Keratinocyte (primary cell): ENCODE measurements at regions not wholly inside any gene's neighbourhood (a gene's known extent, or its start where the extent isn't known, plus 50 kb on each side); places are given as distances from the start of the nearest gene placed in this dataset.

Experiments used
- DNase-seq: peaks from one replicate; pipeline ENCODE4 v3.0.0-alpha.2; 2011; ENCODE audit warnings: low read depth, missing footprints, low spot score
- FAIRE-seq: peaks from 2 replicates; lab custom pipeline; 2011; peaks lifted over from hg19 to GRCh38; lab: Jason Lieb, UNC
- H2AFZ ChIP-seq: 2 replicates; pipeline ENCODE4 v1.6.0; 2012; ENCODE audit warnings: low read length, control low read depth, inconsistent platforms; ENCODE audit not compliant: control insufficient read depth
- H3K27ac ChIP-seq: 2 replicates; pipeline ENCODE4 v1.5.1; 2011; ENCODE audit warnings: low read length; ENCODE audit not compliant: control insufficient read depth, insufficient read depth
- H3K27me3 ChIP-seq: 3 replicates; pipeline ENCODE4 v1.6.0; 2011; ENCODE audit warnings: low read length; ENCODE audit not compliant: control insufficient read depth, insufficient read depth; ENCODE audit errors: extremely low read depth
- H3K36me3 ChIP-seq, 2 experiments: 2 replicates in 1 of 2; 3 replicates in 1 of 2; pipeline ENCODE4 v1.5.1; 2011; ENCODE audit warnings: low read length in 2 of 2, mild to moderate bottlenecking in 1 of 2; ENCODE audit not compliant: control insufficient read depth in 2 of 2, insufficient read depth in 2 of 2; ENCODE audit errors: extremely low read depth in 1 of 2
- H3K4me1 ChIP-seq: 3 replicates; pipeline ENCODE4 v1.5.1; 2011; ENCODE audit warnings: low read length; ENCODE audit not compliant: control insufficient read depth, insufficient read depth; ENCODE audit errors: extremely low read depth
- H3K4me2 ChIP-seq: 3 replicates; pipeline ENCODE4 v1.6.0; 2011; ENCODE audit warnings: low read depth, low read length; ENCODE audit not compliant: control insufficient read depth, insufficient read depth; ENCODE audit errors: extremely low read depth
- H3K4me3 ChIP-seq, 3 experiments: fragments of 200-600 bp in 1 of 3; sonication (generic) in 1 of 3; 2 replicates in 2 of 3; 3 replicates in 1 of 3; pipeline ENCODE4 v1.5.1; 2011 to 2016; ENCODE audit warnings: low read length in 3 of 3, mild to moderate bottlenecking in 3 of 3, control low read depth in 2 of 3, inconsistent platforms in 1 of 3, low read depth in 1 of 3, mixed read lengths in 1 of 3, mixed run types in 1 of 3, moderate library complexity in 1 of 3; ENCODE audit not compliant: control insufficient read depth in 2 of 3, insufficient read depth in 2 of 3; ENCODE audit errors: extremely low read depth in 1 of 3
- H3K79me2 ChIP-seq: 2 replicates; pipeline ENCODE4 v1.6.0; 2012; ENCODE audit warnings: low read length; ENCODE audit not compliant: control insufficient read depth, insufficient read depth
- H3K9ac ChIP-seq: 3 replicates; pipeline ENCODE4 v1.6.0; 2011; ENCODE audit warnings: low read length; ENCODE audit not compliant: control insufficient read depth, insufficient read depth; ENCODE audit errors: extremely low read depth
- H3K9me1 ChIP-seq: 3 replicates; pipeline ENCODE4 v1.6.0; 2011; ENCODE audit warnings: low read length; ENCODE audit not compliant: control insufficient read depth, insufficient read depth; ENCODE audit errors: extremely low read depth
- H3K9me3 ChIP-seq: 2 replicates; pipeline ENCODE4 v1.5.1; 2012; ENCODE audit warnings: low read depth, low read length; ENCODE audit not compliant: control insufficient read depth
- H4K20me1 ChIP-seq: 3 replicates; pipeline ENCODE4 v1.6.0; 2011; ENCODE audit warnings: low read length; ENCODE audit not compliant: control insufficient read depth, insufficient read depth; ENCODE audit errors: extremely low read depth
- EZH2 ChIP-seq: IDR thresholded peaks from one replicate; pipeline ENCODE4 v1.6.1; 2012; ENCODE audit warnings: inconsistent platforms, mild to moderate bottlenecking, low read length, moderate library complexity
- dilution Hi-C: fragments of 300-500 bp; cut with MboI; formaldehyde crosslinking; loops from one replicate; pipeline ENCODE4 v1.7.0; 2020; ENCODE audit warnings: low sequenced_read_pairs; ENCODE audit not compliant: extremely low pct_ligation_motif_present
- TF ChIP-seq, protein P1 (sequence below), 3 experiments: IDR thresholded peaks in 1 of 3; conservative IDR thresholded peaks in 1 of 3; optimal IDR thresholded peaks in 1 of 3; 2 replicates in 2 of 3; 3 replicates in 1 of 3; pipeline versions ENCODE3 to v1.5.1; 2011; ENCODE audit warnings: low read length in 3 of 3, mild to moderate bottlenecking in 3 of 3, moderate library complexity in 2 of 3, control low read depth in 1 of 3, inconsistent platforms in 1 of 3; ENCODE audit not compliant: insufficient read depth in 2 of 3; ENCODE audit errors: extremely low read depth in 1 of 3

DNA sequence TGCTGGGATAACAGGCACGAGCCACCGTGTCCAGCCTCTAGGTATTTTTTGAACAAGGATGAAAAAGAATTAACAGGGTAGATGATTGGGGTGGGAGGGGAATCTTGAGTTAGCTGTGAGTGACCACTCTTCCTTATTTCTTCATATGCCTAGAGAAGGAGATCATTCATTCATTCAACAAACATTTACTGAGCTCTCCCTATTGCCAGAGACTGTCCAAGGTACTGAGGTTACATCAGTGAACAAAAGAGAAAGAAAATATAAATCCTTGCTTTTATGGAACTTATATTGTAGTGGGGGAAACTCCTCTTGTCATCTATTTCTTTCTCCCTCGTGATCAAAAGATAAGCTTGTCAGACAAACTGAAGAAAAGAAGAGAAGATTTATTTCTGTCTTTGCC, 62.9 kb downstream of the S1PR1 start:
- H3K9me1 ChIP-seq = no peaks in the 10 kb centered on the region
- H4K20me1 ChIP-seq = no peaks in the 10 kb centered on the region
- no peaks in the 10 kb centered on the region for H3K4me1 ChIP-seq
- DNase-seq = no peak
- no peaks in the 10 kb centered on the region for H3K79me2 ChIP-seq
- no peak for FAIRE-seq
- dilution Hi-C loops = no loop called here
- no peaks in the 10 kb centered on the region for H3K36me3 ChIP-seq
- no peaks in the 10 kb centered on the region for H3K9me3 ChIP-seq
- no peak overlapping the region for H3K4me3 ChIP-seq
- no peak overlapping the region for H3K27ac ChIP-seq
- H2AFZ ChIP-seq = no peak overlapping the region
- no peak for TF ChIP-seq EZH2
- TF ChIP-seq, protein P1, sequence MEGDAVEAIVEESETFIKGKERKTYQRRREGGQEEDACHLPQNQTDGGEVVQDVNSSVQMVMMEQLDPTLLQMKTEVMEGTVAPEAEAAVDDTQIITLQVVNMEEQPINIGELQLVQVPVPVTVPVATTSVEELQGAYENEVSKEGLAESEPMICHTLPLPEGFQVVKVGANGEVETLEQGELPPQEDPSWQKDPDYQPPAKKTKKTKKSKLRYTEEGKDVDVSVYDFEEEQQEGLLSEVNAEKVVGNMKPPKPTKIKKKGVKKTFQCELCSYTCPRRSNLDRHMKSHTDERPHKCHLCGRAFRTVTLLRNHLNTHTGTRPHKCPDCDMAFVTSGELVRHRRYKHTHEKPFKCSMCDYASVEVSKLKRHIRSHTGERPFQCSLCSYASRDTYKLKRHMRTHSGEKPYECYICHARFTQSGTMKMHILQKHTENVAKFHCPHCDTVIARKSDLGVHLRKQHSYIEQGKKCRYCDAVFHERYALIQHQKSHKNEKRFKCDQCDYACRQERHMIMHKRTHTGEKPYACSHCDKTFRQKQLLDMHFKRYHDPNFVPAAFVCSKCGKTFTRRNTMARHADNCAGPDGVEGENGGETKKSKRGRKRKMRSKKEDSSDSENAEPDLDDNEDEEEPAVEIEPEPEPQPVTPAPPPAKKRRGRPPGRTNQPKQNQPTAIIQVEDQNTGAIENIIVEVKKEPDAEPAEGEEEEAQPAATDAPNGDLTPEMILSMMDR (optimal IDR thresholded peaks at IDR 0.05 in 1 of 3, IDR thresholded peaks at IDR 0.05 in 1 of 3, conservative IDR thresholded peaks at IDR 0.05 in 1 of 3; ENCODE audit: extremely low read depth in 1 of 3, insufficient read depth in 2 of 3, low read length in 3 of 3) = no peak
- H3K9ac ChIP-seq = no peak overlapping the region
- H3K27me3 ChIP-seq = peaks cover 3% of the 10 kb centered on the region
- no peak overlapping the region for H3K4me2 ChIP-seq

DNA sequence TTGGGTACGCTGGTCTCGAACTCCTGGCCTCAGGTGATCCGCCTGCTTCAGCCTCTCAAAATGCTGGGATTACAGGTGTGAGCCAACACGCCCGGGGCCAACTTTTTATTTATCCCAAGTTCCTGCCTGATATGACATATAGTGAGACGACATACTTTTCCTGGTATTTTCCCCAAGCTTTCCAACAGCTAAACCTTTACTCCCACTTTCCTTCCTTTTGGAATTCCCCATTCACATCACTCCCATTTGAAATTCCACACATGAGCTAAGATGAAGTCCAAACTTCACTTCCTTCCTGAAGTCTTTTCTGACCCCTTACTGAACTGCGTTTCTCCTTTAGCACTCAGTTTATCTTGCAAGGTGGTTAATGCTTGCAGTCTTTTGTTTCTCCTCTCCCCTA, 64.1 kb downstream of the S1PR1 start:
- Histone ChIP-seq H3K27ac (no peak overlapping the region), H2AFZ (no peak overlapping the region), H3K4me1 (no peaks in the 10 kb centered on the region), H3K36me3 (no peaks in the 10 kb centered on the region), H3K4me3 (no peak overlapping the region), H3K27me3 (peaks cover 3% of the 10 kb centered on the region), H3K4me2 (no peak overlapping the region), H4K20me1 (no peaks in the 10 kb centered on the region), H3K79me2 (no peaks in the 10 kb centered on the region), H3K9ac (no peak overlapping the region), H3K9me1 (no peaks in the 10 kb centered on the region), H3K9me3 (no peaks in the 10 kb centered on the region)
- DNase-seq (no peak), FAIRE-seq (no peak)
- TF ChIP-seq, protein P1 (optimal IDR thresholded peaks at IDR 0.05 in 1 of 3, IDR thresholded peaks at IDR 0.05 in 1 of 3, conservative IDR thresholded peaks at IDR 0.05 in 1 of 3; ENCODE audit: extremely low read depth in 1 of 3, insufficient read depth in 2 of 3, low read length in 3 of 3) = no peak
- TF ChIP-seq EZH2 = no peak
- dilution Hi-C loops = no loop called here
